ENCODE measurements at regions not wholly inside any gene's neighbourhood (a gene's known extent, or its start where the extent isn't known, plus 50 kb on each side); places are given as distances from the start of the nearest gene placed in this dataset.

- Mint-ChIP-seq H3K27me3 (peaks cover 1% of the 10 kb centered on the region), H3K27ac (no peak overlapping the region), H3K36me3 (no peaks in the 10 kb centered on the region), H3K4me1 (no peaks in the 10 kb centered on the region), H3K4me3 (no peak overlapping the region), H3K9me3 (peaks cover 8% of the 10 kb centered on the region)
- no peak for ATAC-seq (ENCODE audit: low read depth)
- DNase-seq (ENCODE audit: low spot score in 2 of 2), result no peak
Measured at GRCh38 chr3:180092889-180093288, 56.2 kb upstream of the PEX5L start.

GRCh38 chr3:180093535-180093934, 56.8 kb upstream of the PEX5L start:
- Mint-ChIP-seq H3K4me1 (no peaks in the 10 kb centered on the region), H3K9me3 (peaks cover 8% of the 10 kb centered on the region), H3K36me3 (no peaks in the 10 kb centered on the region), H3K27me3 (peaks cover 1% of the 10 kb centered on the region), H3K4me3 (no peak overlapping the region), H3K27ac (no peak overlapping the region)
- ATAC-seq (ENCODE audit: low read depth) (no peak), DNase-seq (ENCODE audit: low spot score in 2 of 2) (no peak)

- Mint-ChIP-seq H3K9me3 (peaks cover 1% of the 10 kb centered on the region), H3K4me1 (no peaks in the 10 kb centered on the region), H3K27me3 (peaks cover 1% of the 10 kb centered on the region), H3K4me3 (no peak overlapping the region), H3K36me3 (no peaks in the 10 kb centered on the region), H3K27ac (no peak overlapping the region)
- no peak for DNase-seq (ENCODE audit: low spot score in 2 of 2)
- no peak for ATAC-seq (ENCODE audit: low read depth)
Measured at GRCh38 chr3:180097626-180098025, 60.9 kb upstream of the PEX5L start.

GRCh38 chr3:180102134-180102533, 65.4 kb upstream of the PEX5L start:
- no peak for DNase-seq (ENCODE audit: low spot score in 2 of 2)
- peaks cover 3% of the 10 kb centered on the region for H3K27me3 Mint-ChIP-seq
- peaks cover 2% of the 10 kb centered on the region for H3K9me3 Mint-ChIP-seq
- no peak for ATAC-seq (ENCODE audit: low read depth)
- no peaks in the 10 kb centered on the region for H3K36me3 Mint-ChIP-seq
- no peak overlapping the region for H3K27ac Mint-ChIP-seq
- H3K4me3 Mint-ChIP-seq, result no peak overlapping the region
- no peaks in the 10 kb centered on the region for H3K4me1 Mint-ChIP-seq

GRCh38 chr3:180102604-180103003, 65.9 kb upstream of the PEX5L start:
- no peaks in the 10 kb centered on the region for H3K4me1 Mint-ChIP-seq
- no peak for ATAC-seq (ENCODE audit: low read depth)
- DNase-seq (ENCODE audit: low spot score in 2 of 2), result no peak
- peaks cover 3% of the 10 kb centered on the region for H3K27me3 Mint-ChIP-seq
- H3K36me3 Mint-ChIP-seq, result no peaks in the 10 kb centered on the region
- peaks cover 2% of the 10 kb centered on the region for H3K9me3 Mint-ChIP-seq
- no peak overlapping the region for H3K27ac Mint-ChIP-seq
- no peak overlapping the region for H3K4me3 Mint-ChIP-seq

- no peaks in the 10 kb centered on the region for H3K4me1 Mint-ChIP-seq
- no peaks in the 10 kb centered on the region for H3K27me3 Mint-ChIP-seq
- ATAC-seq (ENCODE audit: low read depth) (no peak), DNase-seq (ENCODE audit: low spot score in 2 of 2) (no peak)
- H3K9me3 Mint-ChIP-seq, result peaks cover 2% of the 10 kb centered on the region
- H3K27ac Mint-ChIP-seq, result no peak overlapping the region
- no peaks in the 10 kb centered on the region for H3K36me3 Mint-ChIP-seq
- no peak overlapping the region for H3K4me3 Mint-ChIP-seq
Measured at GRCh38 chr3:180116203-180116602, 79.5 kb upstream of the PEX5L start.

DNA sequence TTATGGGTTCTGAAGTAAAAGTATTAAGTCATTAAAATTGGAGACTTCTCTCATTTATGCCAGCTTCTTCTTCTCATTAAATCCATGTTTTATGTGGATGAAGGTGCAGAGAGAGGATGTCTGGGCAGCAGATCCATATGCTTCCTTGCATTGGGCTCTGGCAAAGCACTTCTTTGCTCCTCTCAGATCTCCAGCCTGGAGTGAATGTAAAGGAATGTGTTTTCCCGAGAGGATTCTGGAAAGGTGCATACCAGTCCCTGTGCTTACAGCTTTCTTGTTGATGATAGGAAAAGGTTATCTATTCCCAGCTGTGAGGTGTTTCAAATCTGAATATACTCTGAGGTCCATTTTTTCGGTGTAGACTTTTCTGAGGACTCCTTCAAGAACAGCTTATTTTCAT, 79.9 kb upstream of the PEX5L start:
- Mint-ChIP-seq H3K9me3 (peaks cover 5% of the 10 kb centered on the region), H3K27me3 (no peaks in the 10 kb centered on the region), H3K36me3 (no peaks in the 10 kb centered on the region), H3K27ac (no peak overlapping the region), H3K4me3 (no peak overlapping the region), H3K4me1 (no peaks in the 10 kb centered on the region)
- ATAC-seq (ENCODE audit: low read depth) (no peak), DNase-seq (ENCODE audit: low spot score in 2 of 2) (no peak)

- ATAC-seq (ENCODE audit: low read depth) (no peak), DNase-seq (ENCODE audit: low spot score in 2 of 2) (no peak)
- Mint-ChIP-seq H3K27ac (no peak overlapping the region), H3K4me3 (no peak overlapping the region), H3K36me3 (no peaks in the 10 kb centered on the region), H3K9me3 (peaks cover 5% of the 10 kb centered on the region), H3K4me1 (no peaks in the 10 kb centered on the region), H3K27me3 (no peaks in the 10 kb centered on the region)
Measured at GRCh38 chr3:180117381-180118163, 80.8 kb upstream of the PEX5L start.

DNA sequence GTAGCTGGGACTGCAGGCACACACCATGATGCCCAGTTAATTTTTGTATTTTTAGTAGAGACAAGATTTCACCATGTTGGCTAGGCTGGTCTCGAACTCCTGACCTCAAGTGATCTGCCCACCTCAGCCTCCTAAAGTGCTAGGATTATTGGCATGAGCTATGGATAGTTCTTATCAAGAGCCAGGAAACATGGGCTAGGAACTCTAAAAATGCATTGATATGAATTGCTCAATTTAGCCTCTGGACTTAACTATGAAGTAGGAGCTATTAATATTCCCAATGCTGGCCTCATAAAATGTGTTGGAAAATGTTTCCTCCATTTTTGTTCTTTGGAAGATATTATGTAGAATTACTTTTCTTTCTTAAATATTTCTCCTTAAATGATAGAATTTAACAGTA, 82.8 kb upstream of the PEX5L start:
- peaks cover 7% of the 10 kb centered on the region for H3K9me3 Mint-ChIP-seq
- no peaks in the 10 kb centered on the region for H3K4me1 Mint-ChIP-seq
- H3K27me3 Mint-ChIP-seq, result no peaks in the 10 kb centered on the region
- DNase-seq (ENCODE audit: low spot score in 2 of 2) (no peak), ATAC-seq (ENCODE audit: low read depth) (no peak)
- H3K4me3 Mint-ChIP-seq, result no peak overlapping the region
- H3K36me3 Mint-ChIP-seq, result no peaks in the 10 kb centered on the region
- H3K27ac Mint-ChIP-seq, result no peak overlapping the region

GRCh38 chr3:180123928-180124327, 87.2 kb upstream of the PEX5L start:
- DNase-seq (ENCODE audit: low spot score in 2 of 2), result no peak
- Mint-ChIP-seq H3K36me3 (no peaks in the 10 kb centered on the region), H3K4me3 (no peak overlapping the region), H3K4me1 (no peaks in the 10 kb centered on the region), H3K27ac (no peak overlapping the region), H3K9me3 (peaks cover 14% of the 10 kb centered on the region), H3K27me3 (no peaks in the 10 kb centered on the region)
- no peak for ATAC-seq (ENCODE audit: low read depth)

- no peak for ATAC-seq (ENCODE audit: low read depth)
- peaks cover 7% of the 10 kb centered on the region for H3K9me3 Mint-ChIP-seq
- no peaks in the 10 kb centered on the region for H3K27me3 Mint-ChIP-seq
- DNase-seq (ENCODE audit: low spot score in 2 of 2), result no peak
- no peaks in the 10 kb centered on the region for H3K4me1 Mint-ChIP-seq
- H3K4me3 Mint-ChIP-seq, result no peak overlapping the region
- H3K27ac Mint-ChIP-seq, result no peak overlapping the region
- no peaks in the 10 kb centered on the region for H3K36me3 Mint-ChIP-seq
Measured at GRCh38 chr3:180131169-180131568, 94.4 kb upstream of the PEX5L start.

DNA sequence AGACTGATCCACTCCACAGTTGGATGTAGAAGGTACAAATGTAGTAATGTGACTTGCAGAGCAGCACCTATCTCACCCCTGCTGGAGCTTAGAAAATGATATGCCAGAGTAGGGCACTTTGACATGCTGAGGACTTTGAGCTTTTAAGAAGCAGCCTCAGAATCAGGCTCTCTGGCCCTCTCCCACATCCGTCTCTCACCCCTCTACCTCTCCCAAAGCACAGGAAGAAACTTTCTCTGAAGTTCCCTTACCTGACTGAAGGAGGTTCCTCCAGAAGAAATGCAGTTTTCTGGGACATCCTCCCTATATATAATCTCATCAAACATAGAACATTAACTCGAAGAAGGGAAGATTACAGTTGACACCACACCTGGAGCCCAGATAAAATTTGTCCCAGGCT, 98.4 kb upstream of the PEX5L start:
- Mint-ChIP-seq H3K36me3 (no peaks in the 10 kb centered on the region), H3K27ac (no peak overlapping the region), H3K27me3 (no peaks in the 10 kb centered on the region), H3K4me3 (no peak overlapping the region), H3K4me1 (no peaks in the 10 kb centered on the region), H3K9me3 (no peaks in the 10 kb centered on the region)
- DNase-seq (ENCODE audit: low spot score in 2 of 2) (no peak), ATAC-seq (ENCODE audit: low read depth) (no peak)

- H3K36me3 Mint-ChIP-seq, result no peaks in the 10 kb centered on the region
- DNase-seq (ENCODE audit: low spot score in 2 of 2) (no peak), ATAC-seq (ENCODE audit: low read depth) (no peak)
- H3K9me3 Mint-ChIP-seq, result peaks cover 3% of the 10 kb centered on the region
- H3K27me3 Mint-ChIP-seq, result no peaks in the 10 kb centered on the region
- H3K4me3 Mint-ChIP-seq, result no peak overlapping the region
- no peaks in the 10 kb centered on the region for H3K4me1 Mint-ChIP-seq
- no peak overlapping the region for H3K27ac Mint-ChIP-seq
Measured at GRCh38 chr3:180138871-180139270, 102.1 kb upstream of the PEX5L start.

DNA sequence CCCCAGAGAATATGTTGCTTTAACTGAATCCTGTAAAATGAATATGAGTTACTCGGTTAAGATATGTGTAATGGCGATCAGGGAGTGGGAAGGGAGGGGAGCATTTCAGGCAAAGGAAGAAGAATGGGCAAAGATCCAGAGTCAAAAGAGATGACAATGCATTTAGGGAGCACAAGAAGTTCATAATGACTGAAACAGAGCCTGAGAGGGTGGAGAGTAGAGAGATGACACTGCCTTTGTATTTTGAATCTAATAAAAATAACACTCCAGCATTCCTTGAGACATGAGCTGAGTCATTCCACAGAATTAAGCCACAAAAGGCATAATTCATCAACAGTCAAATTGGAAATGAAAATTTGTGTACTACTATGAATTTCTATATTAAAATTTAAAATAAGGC, 105.3 kb upstream of the PEX5L start:
- no peaks in the 10 kb centered on the region for H3K36me3 Mint-ChIP-seq

DNA sequence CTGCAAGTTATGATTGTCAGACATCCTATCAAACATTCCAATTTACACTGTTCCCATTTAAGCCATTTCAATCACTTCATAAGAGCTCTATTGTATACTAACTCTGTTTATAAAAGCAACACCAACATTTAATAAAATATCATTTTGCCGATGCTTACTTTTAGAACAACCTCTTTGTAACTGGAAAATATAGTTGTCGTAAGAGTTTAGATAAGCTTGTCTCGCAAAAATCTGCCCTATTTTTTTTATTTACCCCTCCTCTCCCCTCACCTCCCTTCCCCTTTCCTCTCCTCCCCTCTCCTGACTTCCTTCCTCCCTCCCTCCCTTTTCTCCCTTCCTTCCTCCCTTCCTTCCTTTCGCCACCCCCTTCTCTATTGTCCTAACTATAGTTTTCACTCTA, 105.7 kb upstream of the PEX5L start:
- H3K4me1 Mint-ChIP-seq, result no peaks in the 10 kb centered on the region
- ATAC-seq (ENCODE audit: low read depth) (no peak), DNase-seq (ENCODE audit: low spot score in 2 of 2) (no peak)
- H3K27me3 Mint-ChIP-seq, result no peaks in the 10 kb centered on the region
- H3K27ac Mint-ChIP-seq, result no peak overlapping the region
- H3K9me3 Mint-ChIP-seq, result peaks cover 6% of the 10 kb centered on the region
- no peaks in the 10 kb centered on the region for H3K36me3 Mint-ChIP-seq
- H3K4me3 Mint-ChIP-seq, result no peak overlapping the region

More for the DNA sequence above, 105.3 kb upstream of the PEX5L start:
- peaks cover 6% of the 10 kb centered on the region for H3K9me3 Mint-ChIP-seq
- H3K4me3 Mint-ChIP-seq, result no peak overlapping the region
- ATAC-seq (ENCODE audit: low read depth) (no peak), DNase-seq (ENCODE audit: low spot score in 2 of 2) (no peak)
- H3K27me3 Mint-ChIP-seq, result no peaks in the 10 kb centered on the region
- no peaks in the 10 kb centered on the region for H3K4me1 Mint-ChIP-seq
- no peak overlapping the region for H3K27ac Mint-ChIP-seq

All from memory B cell (primary cell).